Ishikawa (cell line): ENCODE measurements at regions not wholly inside any gene's neighbourhood (a gene's known extent, or its start where the extent isn't known, plus 50 kb on each side); places are given as distances from the start of the nearest gene placed in this dataset.

Experiments
- CEBPB ChIP-seq: IDR thresholded peaks from 2 replicates; pipeline ENCODE4 v1.6.1; 2012
- CREB1 ChIP-seq: IDR thresholded peaks from 2 replicates; pipeline ENCODE4 v1.6.1; 2012; ENCODE audit warnings: low read depth
- EGR1 ChIP-seq: IDR thresholded peaks from 2 replicates; pipeline ENCODE4 v1.6.1; 2012
- EP300 ChIP-seq: IDR thresholded peaks from 2 replicates; pipeline ENCODE4 v1.6.1; 2012; ENCODE audit warnings: borderline replicate concordance
- FOXM1 ChIP-seq: IDR thresholded peaks from 2 replicates; pipeline ENCODE4 v1.6.1; 2012; ENCODE audit warnings: low read depth, borderline replicate concordance
- MAX ChIP-seq: IDR thresholded peaks from 2 replicates; pipeline ENCODE4 v1.6.1; 2012
- NFIC ChIP-seq: IDR thresholded peaks from 2 replicates; pipeline ENCODE4 v1.6.1; 2012
- RAD21 ChIP-seq: IDR thresholded peaks from 2 replicates; pipeline ENCODE4 v1.6.1; 2012; ENCODE audit warnings: low read depth
- REST ChIP-seq: IDR thresholded peaks from 2 replicates; pipeline ENCODE4 v1.6.1; 2012; ENCODE audit warnings: low read depth, mild to moderate bottlenecking
- TAF1 ChIP-seq: IDR thresholded peaks from 2 replicates; pipeline ENCODE4 v1.6.1; 2012; ENCODE audit warnings: low read depth, mild to moderate bottlenecking
- TCF12 ChIP-seq: IDR thresholded peaks from 2 replicates; pipeline ENCODE4 v1.6.1; 2012; ENCODE audit warnings: low read depth
- TEAD4 ChIP-seq: IDR thresholded peaks from 2 replicates; pipeline ENCODE4 v1.6.1; 2012
- USF1 ChIP-seq: IDR thresholded peaks from 2 replicates; pipeline ENCODE4 v1.6.1; 2012
- YY1 ChIP-seq: IDR thresholded peaks from 2 replicates; pipeline ENCODE4 v1.6.1; 2012; ENCODE audit warnings: low read depth
- ZBTB7A ChIP-seq: IDR thresholded peaks from 2 replicates; pipeline ENCODE4 v1.6.1; 2012; ENCODE audit warnings: low read depth

- TF ChIP-seq YY1: no peak
- TF ChIP-seq TCF12: no peak
- TF ChIP-seq RAD21: no peak
- TF ChIP-seq EGR1: no peak
- TF ChIP-seq REST: no peak
- TF ChIP-seq NFIC: no peak
- no peak for TF ChIP-seq FOXM1
- TF ChIP-seq ZBTB7A: no peak
- TF ChIP-seq TEAD4: no peak
- no peak for TF ChIP-seq CEBPB
- no peak for TF ChIP-seq CREB1
Measured at GRCh38 chr18:56294484-56295183, 343.8 kb downstream of the TXNL1 start.

- TF ChIP-seq CREB1 (no peak), MAX (no peak), REST (no peak), EGR1 (no peak), TCF12 (no peak)
Measured at GRCh38 chr18:56291294-56291693, 347.1 kb downstream of the TXNL1 start.

GRCh38 chr18:56289381-56289780, 349.0 kb downstream of the TXNL1 start:
- no peak for TF ChIP-seq MAX
- TF ChIP-seq EP300: no peak
- TF ChIP-seq TAF1: no peak
- no peak for TF ChIP-seq USF1
- no peak for TF ChIP-seq ZBTB7A
- no peak for TF ChIP-seq TCF12
- TF ChIP-seq CEBPB: no peak
- no peak for TF ChIP-seq TEAD4
- no peak for TF ChIP-seq FOXM1
- no peak for TF ChIP-seq YY1
- TF ChIP-seq NFIC: no peak
- no peak for TF ChIP-seq REST
- TF ChIP-seq EGR1: no peak
- no peak for TF ChIP-seq RAD21
- TF ChIP-seq CREB1: no peak

GRCh38 chr18:56286775-56287325, 351.5 kb downstream of the TXNL1 start:
- TF ChIP-seq ZBTB7A (no peak), TEAD4 (no peak), CEBPB (no peak), YY1 (no peak), EP300 (no peak), RAD21 (no peak), EGR1 (no peak), NFIC (no peak), FOXM1 (no peak), MAX (no peak), REST (no peak), TCF12 (no peak), USF1 (no peak), CREB1 (no peak), TAF1 (no peak)
